ENCODE measurements at regions not wholly inside any gene's neighbourhood (a gene's known extent, or its start where the extent isn't known, plus 50 kb on each side); places are given as distances from the start of the nearest gene placed in this dataset.
"Not testable (repeated sequence)": the region's sequence is repeated elsewhere in the genome, so short reads cannot be mapped to it uniquely, and the experiment has no call there.

GRCh38 chr2:150803689-150804398, 316.4 kb upstream of the RND3 start:
- CTCF ChIA-PET, result no interaction called here
- Mint-ChIP-seq H3K27ac (no peak overlapping the region), H3K36me3 (no peaks in the 10 kb centered on the region), H3K4me3 (no peak overlapping the region), H3K27me3 (peaks cover 0 to 3% of the 10 kb centered on the region in 2 donors), H3K9me3 (peaks cover 0 to 1% (median 0%) of the 10 kb centered on the region in 5 donors), H3K4me1 (no peaks in the 10 kb centered on the region)
- Histone ChIP-seq H3K9me3 (ENCODE audit: low read length) (no peaks in the 10 kb centered on the region), H3K4me1 (ENCODE audit: insufficient read depth, low read length) (no peaks in the 10 kb centered on the region), H3K4me3 (ENCODE audit: low read length) (no peak overlapping the region), H3K36me3 (ENCODE audit: insufficient read depth, low read length) (no peaks in the 10 kb centered on the region), H3K27me3 (ENCODE audit: insufficient read depth, low read length, poor library complexity, severe bottlenecking) (no peaks in the 10 kb centered on the region), H3K27ac (ENCODE audit: low read depth, low read length) (no peak overlapping the region)
- POLR2A ChIA-PET, result no interaction called here
- DNase-seq, result no peak

GRCh38 chr2:150802635-150803034, 315.2 kb upstream of the RND3 start:
- Mint-ChIP-seq H3K9me3 (peaks cover 0 to 1% (median 0%) of the 10 kb centered on the region in 5 donors), H3K36me3 (no peaks in the 10 kb centered on the region), H3K27ac (no peak overlapping the region), H3K27me3 (peaks cover 0 to 3% of the 10 kb centered on the region in 2 donors), H3K4me3 (no peak overlapping the region), H3K4me1 (no peaks in the 10 kb centered on the region)
- Histone ChIP-seq H3K4me3 (ENCODE audit: low read length) (no peak overlapping the region), H3K27me3 (ENCODE audit: insufficient read depth, low read length, poor library complexity, severe bottlenecking) (no peaks in the 10 kb centered on the region), H3K36me3 (ENCODE audit: insufficient read depth, low read length) (no peaks in the 10 kb centered on the region), H3K4me1 (ENCODE audit: insufficient read depth, low read length) (no peaks in the 10 kb centered on the region), H3K9me3 (ENCODE audit: low read length) (no peaks in the 10 kb centered on the region), H3K27ac (ENCODE audit: low read depth, low read length) (no peak overlapping the region)
- POLR2A ChIA-PET, result no interaction called here
- no peak for DNase-seq
- CTCF ChIA-PET, result no interaction called here

GRCh38 chr2:150796236-150796635, 308.8 kb upstream of the RND3 start:
- H3K4me1 ChIP-seq (ENCODE audit: insufficient read depth, low read length); POLR2A ChIA-PET; H3K4me3 Mint-ChIP-seq; H3K4me3 ChIP-seq (ENCODE audit: low read length); H3K36me3 ChIP-seq (ENCODE audit: insufficient read depth, low read length); H3K27me3 ChIP-seq (ENCODE audit: insufficient read depth, low read length, poor library complexity, severe bottlenecking); CTCF ChIA-PET; H3K27ac ChIP-seq (ENCODE audit: low read depth, low read length); DNase-seq; H3K9me3 ChIP-seq (ENCODE audit: low read length); H3K4me1 Mint-ChIP-seq; H3K27me3 Mint-ChIP-seq; H3K27ac Mint-ChIP-seq; H3K36me3 Mint-ChIP-seq: not testable (repeated sequence)
- peaks cover 0 to 10% (median 4%) of the 10 kb centered on the region in 5 donors for H3K9me3 Mint-ChIP-seq

- H3K4me1 Mint-ChIP-seq, result no peaks in the 10 kb centered on the region
- H3K36me3 Mint-ChIP-seq, result no peaks in the 10 kb centered on the region
- Histone ChIP-seq H3K27me3 (ENCODE audit: insufficient read depth, low read length, poor library complexity, severe bottlenecking) (no peaks in the 10 kb centered on the region), H3K4me1 (ENCODE audit: insufficient read depth, low read length) (no peaks in the 10 kb centered on the region), H3K4me3 (ENCODE audit: low read length) (no peak overlapping the region), H3K36me3 (ENCODE audit: insufficient read depth, low read length) (no peaks in the 10 kb centered on the region), H3K27ac (ENCODE audit: low read depth, low read length) (no peak overlapping the region), H3K9me3 (ENCODE audit: low read length) (no peaks in the 10 kb centered on the region)
- no peak for DNase-seq
- H3K4me3 Mint-ChIP-seq, result no peak overlapping the region
- POLR2A ChIA-PET, result no interaction called here
- peaks cover 0 to 10% (median 4%) of the 10 kb centered on the region in 5 donors for H3K9me3 Mint-ChIP-seq
- peaks cover 0 to 1% of the 10 kb centered on the region in 2 donors for H3K27me3 Mint-ChIP-seq
- no peak overlapping the region for H3K27ac Mint-ChIP-seq
- CTCF ChIA-PET, result no interaction called here
These were observed 305.4 kb upstream of the RND3 start for GRCh38 chr2:150792780-150793300.

GRCh38 chr2:150791567-150791966, 304.1 kb upstream of the RND3 start:
- Mint-ChIP-seq H3K36me3 (no peaks in the 10 kb centered on the region), H3K27ac (no peak overlapping the region), H3K4me1 (no peaks in the 10 kb centered on the region), H3K27me3 (peaks cover 0 to 1% of the 10 kb centered on the region in 2 donors), H3K4me3 (no peak overlapping the region), H3K9me3 (peaks cover 0 to 10% (median 4%) of the 10 kb centered on the region in 5 donors)
- CTCF ChIA-PET, result no interaction called here
- POLR2A ChIA-PET, result no interaction called here
- Histone ChIP-seq H3K27me3 (ENCODE audit: insufficient read depth, low read length, poor library complexity, severe bottlenecking) (no peaks in the 10 kb centered on the region), H3K4me3 (ENCODE audit: low read length) (no peak overlapping the region), H3K9me3 (ENCODE audit: low read length) (no peaks in the 10 kb centered on the region), H3K36me3 (ENCODE audit: insufficient read depth, low read length) (no peaks in the 10 kb centered on the region), H3K27ac (ENCODE audit: low read depth, low read length) (no peak overlapping the region), H3K4me1 (ENCODE audit: insufficient read depth, low read length) (no peaks in the 10 kb centered on the region)
- no peak for DNase-seq

- Mint-ChIP-seq H3K27ac (no peak overlapping the region), H3K27me3 (no peaks in the 10 kb centered on the region), H3K4me1 (no peaks in the 10 kb centered on the region), H3K36me3 (no peaks in the 10 kb centered on the region), H3K9me3 (peaks cover 0 to 10% (median 4%) of the 10 kb centered on the region in 5 donors), H3K4me3 (no peak overlapping the region)
- H3K27me3 ChIP-seq (ENCODE audit: insufficient read depth, low read length, poor library complexity, severe bottlenecking), result no peaks in the 10 kb centered on the region
- no peaks in the 10 kb centered on the region for H3K4me1 ChIP-seq (ENCODE audit: insufficient read depth, low read length)
- no peak for DNase-seq
- CTCF ChIA-PET, result no interaction called here
- no peak overlapping the region for H3K27ac ChIP-seq (ENCODE audit: low read depth, low read length)
- no peaks in the 10 kb centered on the region for H3K9me3 ChIP-seq (ENCODE audit: low read length)
- no peaks in the 10 kb centered on the region for H3K36me3 ChIP-seq (ENCODE audit: insufficient read depth, low read length)
- no peak overlapping the region for H3K4me3 ChIP-seq (ENCODE audit: low read length)
- POLR2A ChIA-PET, result no interaction called here
These were observed 302.0 kb upstream of the RND3 start for GRCh38 chr2:150789376-150789905.

GRCh38 chr2:150788426-150789140, 301.1 kb upstream of the RND3 start:
- Histone ChIP-seq H3K36me3 (ENCODE audit: insufficient read depth, low read length) (no peaks in the 10 kb centered on the region), H3K9me3 (ENCODE audit: low read length) (no peaks in the 10 kb centered on the region), H3K27me3 (ENCODE audit: insufficient read depth, low read length, poor library complexity, severe bottlenecking) (no peaks in the 10 kb centered on the region), H3K4me3 (ENCODE audit: low read length) (no peak overlapping the region), H3K27ac (ENCODE audit: low read depth, low read length) (no peak overlapping the region), H3K4me1 (ENCODE audit: insufficient read depth, low read length) (no peaks in the 10 kb centered on the region)
- no peak for DNase-seq
- no peak overlapping the region for H3K27ac Mint-ChIP-seq
- H3K36me3 Mint-ChIP-seq, result no peaks in the 10 kb centered on the region
- POLR2A ChIA-PET, result no interaction called here
- peaks cover 0 to 10% (median 3%) of the 10 kb centered on the region in 5 donors for H3K9me3 Mint-ChIP-seq
- CTCF ChIA-PET, result no interaction called here
- H3K4me1 Mint-ChIP-seq, result no peaks in the 10 kb centered on the region
- H3K27me3 Mint-ChIP-seq, result peaks cover 0 to 1% of the 10 kb centered on the region in 2 donors
- no peak overlapping the region for H3K4me3 Mint-ChIP-seq

- no peaks in the 10 kb centered on the region for H3K36me3 ChIP-seq (ENCODE audit: insufficient read depth, low read length)
- Mint-ChIP-seq H3K4me1 (no peaks in the 10 kb centered on the region), H3K9me3 (peaks cover 0 to 10% (median 0%) of the 10 kb centered on the region in 5 donors), H3K36me3 (no peaks in the 10 kb centered on the region), H3K27ac (no peak overlapping the region), H3K27me3 (peaks cover 0 to 1% of the 10 kb centered on the region in 2 donors), H3K4me3 (no peak overlapping the region)
- no peak for DNase-seq
- no peaks in the 10 kb centered on the region for H3K9me3 ChIP-seq (ENCODE audit: low read length)
- no peak overlapping the region for H3K4me3 ChIP-seq (ENCODE audit: low read length)
- H3K4me1 ChIP-seq (ENCODE audit: insufficient read depth, low read length), result no peaks in the 10 kb centered on the region
- ChIA-PET CTCF (no interaction called here), POLR2A (no interaction called here)
- no peaks in the 10 kb centered on the region for H3K27me3 ChIP-seq (ENCODE audit: insufficient read depth, low read length, poor library complexity, severe bottlenecking)
- no peak overlapping the region for H3K27ac ChIP-seq (ENCODE audit: low read depth, low read length)
These were observed 300.1 kb upstream of the RND3 start for GRCh38 chr2:150787353-150788093.
